HG03064 (cell line): ENCODE measurements at regions not wholly inside any gene's neighbourhood (a gene's known extent, or its start where the extent isn't known, plus 50 kb on each side); places are given as distances from the start of the nearest gene placed in this dataset.

Source experiments
- ATAC-seq: cut with Tn5 transposase; IDR thresholded peaks from one replicate; pipeline ENCODE4 v1.9.1; 2021; ENCODE audit warnings: low read depth; ENCODE audit not compliant: unreplicated experiment

DNA sequence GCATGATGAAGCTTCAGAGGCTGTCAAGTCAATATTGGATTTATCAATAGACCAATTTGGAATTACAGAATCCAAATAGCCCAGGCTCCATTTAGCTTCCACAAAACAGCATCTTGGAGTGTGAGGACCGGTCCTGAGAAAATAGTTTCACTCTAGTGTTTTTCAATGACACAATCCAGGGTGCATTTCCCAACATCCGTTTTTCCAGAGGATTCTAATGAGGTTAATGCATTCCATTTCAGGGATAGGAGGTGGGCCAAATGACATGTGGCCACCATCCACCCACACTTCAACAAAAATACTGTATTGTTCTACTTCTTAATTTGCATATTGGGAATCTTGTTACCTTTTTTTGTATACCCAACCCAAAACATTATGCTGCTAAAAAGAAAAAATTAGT, 229.8 kb upstream of the LDB2 start:
- no peak for ATAC-seq

GRCh38 chr4:17126321-17126966, 228.0 kb upstream of the LDB2 start:
- no peak for ATAC-seq

GRCh38 chr4:17124767-17125166, 226.3 kb upstream of the LDB2 start:
- no peak for ATAC-seq

DNA sequence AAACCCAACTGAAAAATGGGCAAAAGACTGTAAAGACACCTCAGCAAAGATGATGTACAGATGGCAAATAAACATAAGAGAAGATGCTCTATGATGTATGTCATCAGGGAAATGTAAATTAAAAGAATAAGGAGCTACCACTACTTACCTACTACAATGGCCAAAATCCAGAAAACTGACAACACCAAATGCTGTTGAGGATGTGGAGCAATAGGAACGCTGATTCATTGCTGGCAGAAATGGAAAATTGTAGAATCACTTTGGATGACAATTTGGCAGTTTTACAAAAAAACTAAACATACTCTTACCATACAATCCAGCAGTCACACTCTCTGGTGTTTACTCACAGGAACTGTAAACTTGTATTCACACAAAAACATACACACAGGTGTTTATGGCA, 222.3 kb upstream of the LDB2 start:
- no peak for ATAC-seq

GRCh38 chr4:17117746-17118145, 219.3 kb upstream of the LDB2 start:
- ATAC-seq = no peak

DNA sequence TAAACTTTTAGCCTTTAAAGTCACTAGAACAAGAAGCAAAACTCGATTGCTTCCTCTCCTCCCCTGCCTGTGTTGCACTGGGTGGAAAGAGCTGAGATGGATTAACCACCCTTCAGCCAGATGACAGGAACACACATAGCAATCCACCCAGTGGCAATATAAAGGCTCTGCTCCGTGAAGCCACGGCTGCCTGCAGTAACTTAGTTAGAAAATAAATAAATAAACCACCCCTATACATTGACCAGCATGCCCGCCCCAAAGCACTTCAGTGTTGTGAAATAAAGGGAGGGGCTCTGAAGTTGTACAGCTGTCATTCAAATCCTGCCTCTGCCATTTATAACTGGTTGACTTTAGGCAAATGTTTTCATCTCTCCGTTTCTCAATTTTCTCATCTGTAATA, 217.1 kb upstream of the LDB2 start:
- no peak for ATAC-seq

DNA sequence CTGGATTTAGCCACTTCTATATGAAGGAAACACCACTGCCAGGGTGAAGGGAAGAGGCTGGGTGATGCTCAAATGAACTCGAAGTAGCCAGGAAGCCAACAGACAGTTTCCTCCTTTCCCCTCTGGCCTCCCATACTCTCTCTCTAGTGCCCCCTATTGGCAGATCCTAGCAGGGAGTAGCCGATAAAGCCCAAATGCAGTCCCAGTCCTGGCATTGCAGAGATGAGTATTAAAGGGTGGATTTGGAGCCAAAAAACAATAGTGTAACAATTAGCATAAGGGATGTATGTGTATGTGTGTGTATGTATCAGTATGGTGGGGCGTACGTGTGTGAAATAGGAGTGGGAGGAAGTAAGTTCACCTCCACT, 213.8 kb upstream of the LDB2 start:
- ATAC-seq = no peak

GRCh38 chr4:17109126-17109525, 210.7 kb upstream of the LDB2 start:
- no peak for ATAC-seq

GRCh38 chr4:17103231-17103630, 204.8 kb upstream of the LDB2 start:
- no peak for ATAC-seq

- no peak for ATAC-seq
These were observed 200.6 kb upstream of the LDB2 start for GRCh38 chr4:17098996-17099395.

DNA sequence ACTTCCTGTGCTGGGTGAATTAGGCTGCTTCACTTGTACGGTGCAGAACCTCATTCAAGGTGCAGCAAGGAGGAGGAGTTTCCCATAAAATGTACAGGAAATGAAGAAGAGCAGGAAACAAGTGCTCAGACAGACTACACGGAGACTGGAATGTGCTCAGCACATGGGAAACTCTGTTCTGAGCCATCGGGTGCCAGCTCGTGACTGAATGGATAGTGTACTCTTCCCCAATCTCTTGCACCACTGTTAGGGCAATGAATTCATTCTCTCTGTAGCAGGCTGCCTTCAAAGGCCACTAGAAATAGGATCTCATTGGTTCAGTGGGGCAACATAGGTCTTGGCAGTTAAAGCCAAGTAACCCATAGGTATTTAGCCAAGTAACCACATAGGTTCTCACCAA, 200.0 kb upstream of the LDB2 start:
- no peak for ATAC-seq

- ATAC-seq = no peak
These were observed 198.9 kb upstream of the LDB2 start for GRCh38 chr4:17097362-17097761.

GRCh38 chr4:17096692-17097091, 198.2 kb upstream of the LDB2 start:
- ATAC-seq = no peak

GRCh38 chr4:17095771-17096170, 197.3 kb upstream of the LDB2 start:
- ATAC-seq = no peak

DNA sequence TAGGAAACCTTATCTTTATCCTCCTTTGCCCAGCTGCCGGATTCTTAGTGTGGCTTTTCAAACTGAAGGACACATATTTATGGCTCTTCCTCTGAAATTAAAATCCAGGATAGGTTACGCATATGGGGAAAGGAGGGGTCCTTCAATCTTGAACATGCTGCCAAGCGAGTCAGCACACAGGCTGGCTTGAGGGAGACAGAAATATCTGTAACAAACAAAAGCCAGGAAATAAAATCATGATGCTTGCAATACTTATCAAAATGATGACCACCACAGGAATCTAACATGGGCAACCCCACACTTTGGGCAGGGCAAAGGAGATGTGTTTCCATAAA, 196.4 kb upstream of the LDB2 start:
- no peak for ATAC-seq

DNA sequence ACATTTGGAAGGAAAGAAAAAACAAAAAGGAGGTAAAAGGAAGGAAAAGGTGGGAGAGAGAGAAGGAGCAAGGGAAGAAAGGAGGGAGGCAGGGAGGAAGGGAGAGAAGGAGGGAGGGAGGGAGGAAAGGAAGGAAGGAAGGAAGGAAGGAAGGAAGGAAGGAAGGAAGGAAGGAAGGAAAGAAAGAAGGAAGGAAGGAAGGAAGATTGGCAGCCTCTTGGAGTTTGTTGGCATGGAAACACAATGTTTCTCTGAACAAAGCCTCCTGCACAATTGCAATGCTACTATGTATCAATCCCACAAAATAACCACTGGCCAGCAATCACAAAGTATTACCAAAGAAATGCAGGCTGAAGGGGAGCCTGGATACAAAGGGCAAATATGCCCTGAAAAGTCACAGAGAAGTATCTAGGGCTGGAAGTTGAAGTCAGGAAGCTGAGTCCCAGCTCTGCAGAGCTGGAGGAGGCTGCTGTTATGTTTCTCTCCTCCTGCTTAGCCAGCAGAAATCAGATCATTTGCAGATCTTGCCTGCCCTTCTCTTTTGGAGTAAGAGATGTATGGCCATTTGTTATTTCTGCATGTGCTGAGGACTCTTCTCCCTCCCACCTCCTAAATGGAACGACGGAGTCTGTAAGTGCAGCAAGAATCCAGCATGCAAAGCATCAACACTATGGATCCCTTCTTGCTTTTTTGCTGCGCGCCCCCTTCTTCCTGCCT, 195.9 kb upstream of the LDB2 start:
- no peak for ATAC-seq

- ATAC-seq = no peak
These were observed 195.0 kb upstream of the LDB2 start for GRCh38 chr4:17093481-17093880.

DNA sequence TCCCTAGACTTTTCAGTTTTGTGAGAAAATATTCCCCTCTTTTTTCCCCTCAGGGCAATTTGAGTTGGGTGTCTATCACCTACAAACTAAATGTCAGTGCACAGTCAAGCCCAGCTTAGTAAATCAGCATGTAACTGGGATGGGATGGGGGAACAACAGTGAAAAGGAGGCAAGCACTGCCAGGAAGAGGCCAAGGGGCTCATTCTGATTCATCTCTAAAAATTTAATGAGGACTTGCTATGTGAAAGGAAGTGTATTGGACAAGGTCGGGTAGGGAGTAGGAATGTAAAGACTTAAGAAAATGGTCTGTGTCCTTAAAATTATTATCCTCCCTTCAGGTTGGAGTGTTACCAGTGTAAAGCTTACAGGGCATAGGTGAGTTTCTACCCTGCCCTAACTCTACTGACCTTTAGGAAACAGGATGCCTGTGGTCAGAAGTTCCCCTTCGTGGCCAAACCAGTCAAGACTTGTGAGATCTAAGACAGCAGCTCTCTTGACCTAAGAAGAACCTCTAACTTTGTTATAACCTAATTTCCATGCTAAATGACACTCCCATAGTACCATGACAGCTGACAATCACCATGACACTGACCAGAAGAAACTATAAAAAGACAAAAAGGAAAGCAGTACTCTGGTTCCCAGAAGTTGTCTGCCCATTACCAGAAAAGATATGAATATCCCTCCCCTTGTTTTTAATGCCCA, 194.4 kb upstream of the LDB2 start:
- ATAC-seq = peak; percentile 93

DNA sequence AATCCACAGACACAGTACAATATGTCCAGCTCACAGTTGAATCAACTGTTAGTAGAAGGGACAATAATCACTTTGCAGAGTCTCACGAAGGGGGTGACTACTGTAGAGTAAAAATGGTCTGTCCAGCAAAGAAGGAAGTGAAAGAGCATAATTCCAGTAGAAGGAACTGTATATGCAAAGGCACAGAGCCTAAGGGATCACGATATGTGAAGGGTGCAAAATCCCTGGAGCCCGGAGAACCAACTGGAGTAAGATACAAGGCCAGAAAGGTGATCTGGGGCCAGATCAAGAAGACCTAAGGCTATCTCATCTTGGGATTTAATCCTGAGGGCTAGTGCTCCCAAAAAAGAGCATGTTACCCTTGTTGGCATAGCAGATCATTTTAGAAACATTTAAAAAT, 192.7 kb upstream of the LDB2 start:
- ATAC-seq = no peak

GRCh38 chr4:17090063-17090462, 191.6 kb upstream of the LDB2 start:
- no peak for ATAC-seq

GRCh38 chr4:17085416-17085815, 187.0 kb upstream of the LDB2 start:
- ATAC-seq = no peak

GRCh38 chr4:17082186-17082585, 183.7 kb upstream of the LDB2 start:
- ATAC-seq = no peak
